Ishikawa (cell line): ENCODE measurements at regions not wholly inside any gene's neighbourhood (a gene's known extent, or its start where the extent isn't known, plus 50 kb on each side); places are given as distances from the start of the nearest gene placed in this dataset.

Experiments
- NFIC ChIP-seq: IDR thresholded peaks from 2 replicates; pipeline ENCODE4 v1.6.1; 2012
- RAD21 ChIP-seq: IDR thresholded peaks from 2 replicates; pipeline ENCODE4 v1.6.1; 2012; ENCODE audit warnings: low read depth
- REST ChIP-seq: IDR thresholded peaks from 2 replicates; pipeline ENCODE4 v1.6.1; 2012; ENCODE audit warnings: low read depth, mild to moderate bottlenecking

- TF ChIP-seq NFIC (no peak), RAD21 (no peak), REST (no peak)
Measured at GRCh38 chr14:84144166-84144565, 1385.8 kb upstream of the FLRT2 start.
